HCT116 (cell line): ENCODE measurements at regions not wholly inside any gene's neighbourhood (a gene's known extent, or its start where the extent isn't known, plus 50 kb on each side); places are given as distances from the start of the nearest gene placed in this dataset.

ENCODE experiments used
- CEBPB ChIP-seq: IDR thresholded peaks from 2 replicates; pipeline ENCODE4 v1.6.1; 2012; ENCODE audit warnings: low read depth
- EZH2 ChIP-seq: fragments of 200-600 bp; sonication (generic); IDR thresholded peaks from 2 replicates; pipeline ENCODE4 v1.6.1; 2017; ENCODE audit warnings: antibody characterized with exemption, mixed run types
- POLR2A ChIP-seq: IDR thresholded peaks from 2 replicates; pipeline ENCODE4 v1.7.0; 2011; ENCODE audit warnings: borderline replicate concordance; ENCODE audit not compliant: insufficient read depth, insufficient read length; ENCODE audit errors: extremely low read depth
- POLR2AphosphoS5 ChIP-seq: IDR thresholded peaks from 2 replicates; pipeline ENCODE4 v1.6.1; 2011; ENCODE audit warnings: mild to moderate bottlenecking, low read depth, low read length, moderate library complexity
- RAD21 ChIP-seq: IDR thresholded peaks from 2 replicates; pipeline ENCODE4 v1.6.1; 2012; ENCODE audit warnings: low read depth, mild to moderate bottlenecking
- ZNF274 ChIP-seq: fragments of 200-500 bp; sonication (Bioruptor generic); IDR thresholded peaks from 2 replicates; pipeline ENCODE4 v1.6.1; 2014; ENCODE audit warnings: mild to moderate bottlenecking, low read depth, low read length, inconsistent platforms
- TF ChIP-seq, protein P1 (sequence below), 3 experiments: fragments of 200-600 bp in 1 of 3; sonication (generic) in 1 of 3; IDR thresholded peaks in 2 of 3; conservative IDR thresholded peaks in 1 of 3; 2 replicates each; pipeline ENCODE4 v1.5.1; 2012 to 2017; ENCODE audit warnings: low read depth in 2 of 3, low read length in 2 of 3, antibody characterized with exemption in 1 of 3, borderline replicate concordance in 1 of 3, control low read depth in 1 of 3, mild to moderate bottlenecking in 1 of 3, mixed read lengths in 1 of 3, mixed run types in 1 of 3, moderate library complexity in 1 of 3; ENCODE audit not compliant: insufficient read depth in 1 of 3

DNA sequence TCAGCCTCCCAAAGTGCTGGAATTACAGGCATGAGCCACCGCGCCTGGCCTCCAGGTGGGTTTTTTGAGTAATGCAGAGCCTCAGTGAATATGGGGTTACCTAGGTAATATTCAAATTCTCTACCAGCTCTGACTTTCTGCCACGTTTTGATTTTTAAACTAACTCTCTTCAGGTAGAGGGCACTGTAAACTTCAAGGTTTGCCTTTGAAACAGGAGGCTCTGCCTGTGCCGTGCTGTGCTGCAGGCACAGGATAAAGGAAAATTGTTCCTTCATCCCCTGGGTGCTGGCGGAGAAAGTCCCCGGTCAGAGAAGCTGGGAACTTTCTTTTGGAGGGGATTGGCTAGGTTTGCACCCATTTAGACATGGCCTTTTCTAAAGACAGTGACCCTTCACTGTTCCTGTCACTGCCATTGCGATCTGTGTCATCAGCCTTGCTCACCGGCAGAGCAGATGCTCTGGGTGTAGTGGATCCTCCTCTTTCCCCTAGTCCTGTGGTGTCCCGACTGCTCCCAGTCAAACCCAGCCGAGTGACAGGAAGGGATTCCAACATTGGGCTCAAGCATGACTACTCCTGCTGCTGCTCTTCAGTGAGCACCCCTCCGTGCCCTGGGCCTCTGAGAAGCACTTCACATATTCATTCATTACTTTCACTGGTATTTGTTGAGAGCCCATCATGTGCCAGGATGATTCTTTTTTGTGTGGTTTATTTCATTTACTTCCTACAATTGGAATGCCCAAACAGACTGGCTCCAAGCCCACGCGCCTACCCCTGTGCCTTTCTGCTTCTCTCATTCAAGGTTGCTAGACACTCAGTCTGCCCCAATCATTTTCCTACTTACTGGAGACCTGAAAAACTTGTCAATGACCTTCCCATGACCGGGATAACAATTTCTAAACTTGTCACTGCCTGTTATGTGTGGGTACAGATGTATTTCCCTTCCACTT, 103.6 kb downstream of the TMEM30B start:
- TF ChIP-seq EZH2, result no peak
- TF ChIP-seq, protein P1, sequence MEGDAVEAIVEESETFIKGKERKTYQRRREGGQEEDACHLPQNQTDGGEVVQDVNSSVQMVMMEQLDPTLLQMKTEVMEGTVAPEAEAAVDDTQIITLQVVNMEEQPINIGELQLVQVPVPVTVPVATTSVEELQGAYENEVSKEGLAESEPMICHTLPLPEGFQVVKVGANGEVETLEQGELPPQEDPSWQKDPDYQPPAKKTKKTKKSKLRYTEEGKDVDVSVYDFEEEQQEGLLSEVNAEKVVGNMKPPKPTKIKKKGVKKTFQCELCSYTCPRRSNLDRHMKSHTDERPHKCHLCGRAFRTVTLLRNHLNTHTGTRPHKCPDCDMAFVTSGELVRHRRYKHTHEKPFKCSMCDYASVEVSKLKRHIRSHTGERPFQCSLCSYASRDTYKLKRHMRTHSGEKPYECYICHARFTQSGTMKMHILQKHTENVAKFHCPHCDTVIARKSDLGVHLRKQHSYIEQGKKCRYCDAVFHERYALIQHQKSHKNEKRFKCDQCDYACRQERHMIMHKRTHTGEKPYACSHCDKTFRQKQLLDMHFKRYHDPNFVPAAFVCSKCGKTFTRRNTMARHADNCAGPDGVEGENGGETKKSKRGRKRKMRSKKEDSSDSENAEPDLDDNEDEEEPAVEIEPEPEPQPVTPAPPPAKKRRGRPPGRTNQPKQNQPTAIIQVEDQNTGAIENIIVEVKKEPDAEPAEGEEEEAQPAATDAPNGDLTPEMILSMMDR (IDR thresholded peaks at IDR 0.05 in 2 of 3, conservative IDR thresholded peaks at IDR 0.05 in 1 of 3; ENCODE audit: borderline replicate concordance in 1 of 3, insufficient read depth in 1 of 3, low read depth in 2 of 3, low read length in 2 of 3), result no peak
- TF ChIP-seq POLR2AphosphoS5, result peak; percentile 62; the same call in 1 of the 2 replicates
- TF ChIP-seq RAD21, result 0 out of 2 replicates have a peak, but pooled peaks have one; percentile 20
- TF ChIP-seq CEBPB, result peak; percentile 92
- no peak for TF ChIP-seq ZNF274
- no peak for TF ChIP-seq POLR2A
